Posterior cingulate gyrus (tissue), 11 donors: ENCODE measurements at regions not wholly inside any gene's neighbourhood (a gene's known extent, or its start where the extent isn't known, plus 50 kb on each side); places are given as distances from the start of the nearest gene placed in this dataset.
"Not testable (repeated sequence)": the region's sequence is repeated elsewhere in the genome, so short reads cannot be mapped to it uniquely, and the experiment has no call there.

ENCODE experiments used
- DNase-seq, 10 donors: peaks; one replicate each; pipeline versions ENCODE4 v3.0.0 to v3.0.0-alpha.2; 2020 to 2021; ENCODE audit warnings: mixed read lengths in 3 of 10
- intact Hi-C: fragments of 100-400 bp; cut with DNase I; formaldehyde crosslinking; loops from one replicate; pipeline ENCODE4 v1.15.1; 2023

- DNase-seq: no peak
- intact Hi-C loops: no loop called here
Observed at GRCh38 chr1:191305370-191305769, 827.7 kb upstream of the BRINP3 start.

DNA sequence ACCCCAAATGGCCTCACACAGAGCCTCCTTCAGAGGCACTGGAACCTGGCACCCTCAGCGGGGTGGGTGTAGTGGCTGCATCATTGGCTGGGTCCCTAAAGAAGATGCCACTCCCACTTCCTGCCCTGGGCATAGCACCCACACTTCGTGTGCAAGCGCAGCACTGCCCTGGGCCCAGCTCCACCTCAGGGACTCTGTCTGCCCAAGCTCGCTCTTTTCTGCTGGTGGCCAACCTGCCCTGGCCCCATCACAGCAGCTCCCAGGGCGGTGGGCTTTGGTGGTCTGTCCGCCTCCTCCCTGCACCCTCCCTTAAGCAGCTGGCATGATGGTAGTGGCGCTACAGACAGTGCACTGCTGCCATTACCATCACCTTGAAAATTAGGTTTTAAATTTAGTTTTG lies 829.3 kb upstream of the BRINP3 start:
- intact Hi-C loops: no loop called here
- no peak for DNase-seq

DNA sequence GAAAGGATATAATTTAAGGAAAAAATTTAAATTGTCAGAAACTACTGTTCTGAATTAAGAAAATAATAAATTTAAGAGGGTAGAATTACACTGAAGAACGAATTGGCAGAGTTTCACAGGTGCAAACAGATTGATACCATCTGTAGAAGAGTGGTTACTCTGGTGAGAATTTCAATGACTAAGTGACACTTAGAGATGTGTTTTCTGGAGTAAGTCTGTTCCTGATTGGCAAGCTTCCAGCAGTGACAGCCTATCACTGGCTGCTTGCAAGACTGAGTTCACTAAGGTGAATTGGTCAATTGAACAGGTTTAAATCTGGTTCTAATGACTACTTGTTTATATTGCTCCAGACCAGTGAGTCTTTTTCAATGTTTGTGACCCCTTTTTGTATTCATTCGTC lies 838.2 kb upstream of the RGS18 start:
- intact Hi-C loops: no loop called here
- DNase-seq: no peak

GRCh38 chr1:191327868-191328267 lies 830.4 kb upstream of the RGS18 start:
- DNase-seq: no peak
- intact Hi-C loops: no loop called here

- intact Hi-C loops: no loop called here
- DNase-seq: no peak
Observed at GRCh38 chr1:191343816-191344215, 814.4 kb upstream of the RGS18 start.

DNA sequence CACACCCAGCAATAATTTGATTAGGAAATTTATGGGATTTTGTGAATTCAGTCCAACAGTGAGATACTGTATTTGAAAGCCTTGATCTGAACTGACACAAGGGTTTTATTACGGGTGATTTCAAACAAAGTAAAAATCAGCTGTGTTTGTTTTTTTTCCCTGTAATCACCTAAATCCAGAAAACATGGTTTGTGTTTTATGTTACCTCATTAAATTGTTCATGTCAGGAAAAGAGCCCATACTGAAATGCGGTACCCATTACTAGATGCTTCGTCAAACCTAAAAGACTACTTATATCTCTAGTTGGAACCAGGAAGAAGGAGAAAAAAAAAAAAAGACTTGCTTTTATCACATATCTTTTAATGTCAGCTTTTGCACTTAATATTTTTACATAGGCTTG lies 811.9 kb upstream of the RGS18 start:
- no peak for DNase-seq
- intact Hi-C loops: no loop called here

- intact Hi-C loops: no loop called here
- DNase-seq: no peak
Observed at GRCh38 chr1:191348328-191348727, 809.9 kb upstream of the RGS18 start.

- no peak for DNase-seq
- intact Hi-C loops: no loop called here
Observed at GRCh38 chr1:191350938-191351337, 807.3 kb upstream of the RGS18 start.

GRCh38 chr1:191358724-191359123 lies 799.5 kb upstream of the RGS18 start:
- intact Hi-C loops: no loop called here

DNA sequence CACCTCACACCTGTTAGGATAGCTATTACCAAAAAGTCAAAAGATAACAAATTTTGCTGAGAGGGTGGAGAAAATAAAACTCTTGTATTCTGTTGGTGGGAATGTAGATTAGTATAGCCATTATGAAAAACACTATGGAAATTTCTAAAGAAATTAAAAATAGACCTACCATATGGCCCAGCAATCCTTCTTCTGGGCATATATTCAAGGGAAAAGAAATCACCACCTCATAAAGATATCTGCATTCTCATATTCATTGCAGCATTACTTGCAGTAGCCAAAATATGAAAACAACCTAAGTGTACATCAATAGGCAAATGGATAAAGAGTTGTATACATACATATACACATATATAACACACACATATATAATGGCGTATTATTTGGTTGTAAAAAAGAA lies 791.6 kb upstream of the RGS18 start:
- intact Hi-C loops: no loop called here

More at GRCh38 chr1:191358724-191359123, 799.5 kb upstream of the RGS18 start:
- DNase-seq: no peak

DNA sequence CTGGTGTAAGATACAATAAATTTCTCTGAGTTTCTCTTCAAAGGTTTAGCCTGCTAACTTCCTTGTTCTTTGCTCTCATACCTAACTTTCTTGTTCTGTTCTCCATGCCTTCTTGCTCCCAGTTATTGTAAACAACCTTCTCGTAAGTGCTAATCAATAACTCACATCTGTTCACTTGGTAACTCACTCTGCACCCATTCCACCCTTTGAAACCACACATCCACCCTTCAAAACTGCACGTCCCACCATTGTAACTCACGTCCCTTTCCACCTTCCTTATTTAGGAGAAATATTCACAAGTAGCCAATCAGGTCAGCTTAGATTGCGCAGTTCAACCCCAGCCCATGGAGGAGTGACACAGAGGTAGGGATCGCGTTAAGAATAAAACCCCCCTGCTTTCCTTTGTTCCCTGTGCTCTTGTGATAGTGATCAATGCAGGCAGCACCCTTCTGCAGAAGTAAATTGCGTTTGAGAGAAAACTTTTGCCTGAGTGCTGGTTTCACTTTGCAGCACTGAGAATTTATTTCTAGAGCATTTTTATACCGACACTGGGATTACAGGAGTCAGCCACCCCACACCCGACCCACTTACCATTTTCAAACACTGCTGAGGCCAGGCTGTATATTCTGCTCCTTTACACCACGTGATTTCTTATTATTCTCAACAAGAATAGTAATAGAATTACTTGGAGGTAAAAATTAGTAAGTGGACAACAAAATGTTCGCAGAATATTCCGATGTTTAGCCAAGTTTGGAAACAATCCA lies 789.2 kb upstream of the RGS18 start:
- no peak for DNase-seq

More for the DNA sequence above, 791.6 kb upstream of the RGS18 start:
- no peak for DNase-seq

DNA sequence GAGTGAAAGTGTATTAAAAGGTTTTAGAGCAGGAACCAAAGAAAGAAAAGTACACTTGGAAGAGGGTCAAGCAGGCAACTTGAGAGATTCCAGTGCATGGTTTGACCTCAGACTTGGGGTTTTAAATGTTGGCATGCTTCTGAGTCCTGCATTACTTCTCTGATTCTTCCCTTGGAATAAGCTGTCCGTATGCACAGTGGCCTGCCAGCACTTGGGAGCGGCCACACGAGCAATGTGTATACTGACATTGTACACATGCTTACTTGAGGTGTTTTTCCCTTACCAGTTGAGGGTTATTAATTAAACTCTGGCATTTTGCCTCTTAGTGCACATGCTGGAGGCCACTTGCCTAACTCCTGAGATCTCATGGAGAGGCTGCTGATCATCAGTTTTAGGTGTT lies 786.6 kb upstream of the RGS18 start:
- no peak for DNase-seq
- intact Hi-C loops: no loop called here

More for the DNA sequence above, 789.2 kb upstream of the RGS18 start:
- intact Hi-C loops: no loop called here

GRCh38 chr1:191388283-191388682 lies 770.0 kb upstream of the RGS18 start:
- intact Hi-C loops: no loop called here

GRCh38 chr1:191396622-191397021 lies 761.6 kb upstream of the RGS18 start:
- intact Hi-C loops: no loop called here
- no peak for DNase-seq

More at GRCh38 chr1:191388283-191388682, 770.0 kb upstream of the RGS18 start:
- no peak for DNase-seq

DNA sequence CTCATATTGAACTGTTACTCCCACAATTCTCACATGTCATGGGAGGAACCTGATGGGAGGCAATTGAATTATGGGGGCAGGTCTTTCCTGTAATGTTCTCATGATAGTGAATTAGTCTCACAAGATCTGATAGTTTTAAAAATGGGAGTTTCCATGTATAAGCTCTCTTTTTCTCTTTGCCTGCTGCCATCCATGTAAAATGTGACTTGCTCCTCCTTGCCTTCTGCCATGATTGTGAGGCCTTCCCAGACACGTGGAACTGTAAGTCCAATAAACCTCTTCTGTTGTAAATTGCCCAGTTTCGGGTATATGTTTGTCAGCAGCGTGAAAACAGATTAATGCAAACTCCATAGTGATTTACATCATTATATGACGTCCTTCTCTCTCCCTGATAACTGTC lies 759.7 kb upstream of the RGS18 start:
- no peak for DNase-seq
- intact Hi-C loops: no loop called here

GRCh38 chr1:191405417-191405816 lies 752.8 kb upstream of the RGS18 start:
- DNase-seq: no peak
- intact Hi-C loops: no loop called here

DNA sequence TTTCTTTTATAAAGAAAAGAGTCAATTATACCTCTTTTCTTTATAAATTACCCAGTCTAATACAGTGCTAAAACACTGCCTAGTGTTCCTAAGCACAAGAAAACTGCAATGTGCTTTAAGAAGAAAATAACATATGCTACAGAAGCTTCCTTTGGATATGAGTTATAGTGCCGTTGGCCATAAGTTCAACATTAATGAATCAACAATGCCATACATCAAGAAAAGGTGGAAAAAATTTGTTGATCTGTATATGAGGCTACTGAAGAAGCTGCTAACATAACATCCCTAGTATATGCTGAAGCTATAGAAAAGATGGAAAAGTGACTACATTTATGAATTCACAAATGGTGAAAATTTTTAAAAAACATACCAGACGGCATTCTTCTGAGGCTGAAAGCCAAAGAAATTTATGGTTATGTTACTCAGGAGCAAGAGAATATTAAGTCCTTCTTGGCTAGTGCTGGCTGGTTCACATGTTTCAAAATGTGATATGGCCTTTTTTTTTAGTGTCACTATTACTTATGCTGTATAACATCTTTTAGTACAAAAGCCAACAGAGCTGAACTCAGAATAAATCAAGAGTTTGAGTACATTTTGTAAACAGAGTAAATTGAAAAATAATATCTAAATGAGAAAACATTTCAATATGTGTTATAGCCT lies 743.2 kb upstream of the RGS18 start:
- intact Hi-C loops: no loop called here
- DNase-seq: no peak

DNA sequence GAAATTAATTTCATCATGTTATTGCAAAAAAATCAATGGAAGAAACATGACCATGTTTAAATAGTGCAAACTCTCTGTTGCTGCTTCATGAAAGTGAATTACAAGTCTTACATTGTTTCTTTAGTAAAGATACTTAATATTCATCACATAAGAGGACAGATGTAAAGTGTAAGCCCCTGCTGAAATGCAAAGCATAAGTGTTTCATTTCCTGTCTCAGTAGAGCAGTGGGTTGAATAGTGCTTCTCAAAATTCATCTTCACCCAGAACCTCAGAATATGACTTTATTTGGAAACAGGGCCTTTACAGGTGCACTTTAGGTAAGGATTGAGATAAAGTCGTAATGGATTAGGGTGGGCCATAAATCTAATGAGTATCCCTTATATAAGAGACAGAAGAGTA lies 738.4 kb upstream of the RGS18 start:
- DNase-seq: no peak
- intact Hi-C loops: no loop called here

DNA sequence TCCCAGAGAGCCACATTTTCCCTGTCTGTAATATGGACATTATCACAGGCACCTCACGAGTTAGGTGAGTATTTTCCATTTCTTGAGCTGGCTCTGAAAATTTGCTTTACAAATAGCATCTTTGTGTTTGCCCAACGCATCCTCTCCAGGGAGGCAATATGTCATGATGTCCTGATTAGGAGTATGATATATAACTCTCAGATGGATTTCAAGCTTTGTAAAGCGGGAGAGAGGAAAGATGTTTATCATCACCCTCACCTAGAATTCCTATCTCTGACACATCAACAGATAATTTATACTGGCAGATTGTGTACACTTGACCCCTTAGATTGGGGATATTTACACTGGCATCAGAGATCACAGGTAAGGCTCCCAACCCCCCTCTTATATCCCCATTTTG lies 730.7 kb upstream of the RGS18 start:
- no peak for DNase-seq
- intact Hi-C loops: no loop called here

DNA sequence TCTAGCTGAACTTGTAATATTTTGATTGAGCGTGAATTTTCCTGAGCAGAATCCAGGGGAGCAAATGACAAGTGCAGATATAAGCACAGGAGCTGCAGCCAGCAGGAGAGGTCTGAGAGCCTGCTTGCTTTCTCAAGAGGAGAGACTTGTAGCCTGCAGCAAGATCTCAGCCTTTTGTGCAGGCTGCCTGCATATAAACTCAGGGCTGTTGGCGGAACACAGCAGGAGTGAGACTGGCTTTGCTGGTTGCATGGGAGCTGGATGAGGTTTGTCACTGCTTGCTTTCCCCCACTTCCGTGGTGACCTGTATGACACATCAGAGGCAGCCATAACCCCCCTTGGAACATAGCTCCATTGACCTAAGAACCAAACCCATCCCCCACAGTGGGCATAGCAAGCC lies 725.4 kb upstream of the RGS18 start:
- DNase-seq: no peak
- intact Hi-C loops: no loop called here

DNA sequence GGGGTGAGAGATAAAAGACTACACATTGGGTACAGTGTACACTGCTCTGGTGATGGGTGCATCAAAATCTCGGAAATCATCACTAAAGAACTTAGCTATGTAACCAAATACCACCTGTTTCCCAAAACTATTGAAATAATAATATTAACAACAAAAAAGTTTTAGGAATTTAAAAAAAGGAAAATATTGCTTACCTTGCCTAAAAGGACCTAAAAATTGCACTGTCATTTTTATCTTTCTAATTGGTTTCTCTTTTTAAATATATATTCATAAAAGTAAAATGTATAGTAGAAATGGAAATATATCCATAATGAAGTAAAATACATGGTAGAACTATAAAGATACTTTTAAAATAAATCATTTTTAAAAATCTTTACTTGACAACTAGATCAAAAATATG lies 719.3 kb upstream of the RGS18 start:
- intact Hi-C loops: no loop called here
- no peak for DNase-seq

GRCh38 chr1:191448279-191448678 lies 710.0 kb upstream of the RGS18 start:
- peak in 2 of 10 donors; percentile 43 to 68 for DNase-seq
- intact Hi-C loops: not testable (repeated sequence)
